ENCODE measurements at regions not wholly inside any gene's neighbourhood (a gene's known extent, or its start where the extent isn't known, plus 50 kb on each side); places are given as distances from the start of the nearest gene placed in this dataset.

DNA sequence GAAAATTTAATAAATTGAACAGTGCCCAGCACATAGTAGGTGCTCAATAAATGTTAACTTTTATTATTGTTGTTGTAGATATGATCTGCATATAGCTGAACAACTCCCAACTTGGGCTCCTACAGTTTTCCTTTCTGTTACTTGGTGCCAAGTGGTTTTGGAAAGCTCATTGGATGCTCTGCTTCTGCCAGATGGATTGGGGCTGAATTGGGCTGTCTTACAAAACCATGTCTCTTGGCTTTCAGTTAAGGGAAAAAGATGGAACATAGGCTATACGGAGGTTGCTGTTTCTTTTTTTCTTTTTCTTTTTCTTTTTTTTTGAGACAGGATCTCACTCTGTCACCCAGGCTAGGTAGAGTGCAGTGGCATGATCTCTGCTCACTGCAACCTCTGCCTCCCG, 140.7 kb upstream of the PWP1 start:
- BruUV-seq (replicated peaks), result no TSS peak
- POLR2A ChIA-PET, result no interaction called here
- Histone ChIP-seq H2AFZ (ENCODE audit: low read depth, low read length) (no peak overlapping the region), H3K36me3 (ENCODE audit: control insufficient read depth in 2 of 2, extremely low read depth in 1 of 2, insufficient read depth in 2 of 2, low read length in 2 of 2) (no peaks in the 10 kb centered on the region), H3K27me3 (ENCODE audit: control insufficient read depth in 2 of 2, insufficient read depth in 2 of 2, low read length in 2 of 2) (no peaks in the 10 kb centered on the region), H3K27ac (ENCODE audit: insufficient read depth, low read depth, low read length) (no peak overlapping the region), H3K9me3 (replicated peaks; ENCODE audit: control insufficient read depth, insufficient read depth, low read length) (no peaks in the 10 kb centered on the region), H3K9me1 (replicated peaks; ENCODE audit: control insufficient read depth, extremely low read depth, insufficient read depth, low read length) (no peaks in the 10 kb centered on the region), H3K4me1 (ENCODE audit: control insufficient read depth, extremely low read depth, insufficient read depth, low read length) (no peaks in the 10 kb centered on the region), H3K79me2 (ENCODE audit: control insufficient read depth, insufficient read depth, low read length) (no peaks in the 10 kb centered on the region), H3K4me3 (replicated peaks in 1 of 3; ENCODE audit: insufficient read depth in 1 of 3, low read depth in 1 of 3, low read length in 3 of 3) (no peak overlapping the region), H3K4me2 (ENCODE audit: insufficient read depth, low read length) (no peak overlapping the region), H3K9ac (replicated peaks; ENCODE audit: extremely low read depth, insufficient read depth, low read length) (no peak overlapping the region), H4K20me1 (replicated peaks; ENCODE audit: control insufficient read depth, extremely low read depth, insufficient read depth, low read length) (no peaks in the 10 kb centered on the region)
- DNase-seq (ENCODE audit: low read depth, low spot score) (no peak), FAIRE-seq (no peak)
- intact Hi-C loops (cut with micrococcal nuclease) (no loop called here), dilution Hi-C loops (cut with MboI; ENCODE audit: extremely low pct_ligation_motif_present, low sequenced_read_pairs) (no loop called here)
- TF ChIP-seq FOS (IDR thresholded peaks at IDR 0.05; ENCODE audit: borderline replicate concordance, insufficient read depth, low read length), result no peak
- no peak for TF ChIP-seq POLR2A (IDR thresholded peaks at IDR 0.05; ENCODE audit: low read depth, low read length)
- TF ChIP-seq, protein P1, sequence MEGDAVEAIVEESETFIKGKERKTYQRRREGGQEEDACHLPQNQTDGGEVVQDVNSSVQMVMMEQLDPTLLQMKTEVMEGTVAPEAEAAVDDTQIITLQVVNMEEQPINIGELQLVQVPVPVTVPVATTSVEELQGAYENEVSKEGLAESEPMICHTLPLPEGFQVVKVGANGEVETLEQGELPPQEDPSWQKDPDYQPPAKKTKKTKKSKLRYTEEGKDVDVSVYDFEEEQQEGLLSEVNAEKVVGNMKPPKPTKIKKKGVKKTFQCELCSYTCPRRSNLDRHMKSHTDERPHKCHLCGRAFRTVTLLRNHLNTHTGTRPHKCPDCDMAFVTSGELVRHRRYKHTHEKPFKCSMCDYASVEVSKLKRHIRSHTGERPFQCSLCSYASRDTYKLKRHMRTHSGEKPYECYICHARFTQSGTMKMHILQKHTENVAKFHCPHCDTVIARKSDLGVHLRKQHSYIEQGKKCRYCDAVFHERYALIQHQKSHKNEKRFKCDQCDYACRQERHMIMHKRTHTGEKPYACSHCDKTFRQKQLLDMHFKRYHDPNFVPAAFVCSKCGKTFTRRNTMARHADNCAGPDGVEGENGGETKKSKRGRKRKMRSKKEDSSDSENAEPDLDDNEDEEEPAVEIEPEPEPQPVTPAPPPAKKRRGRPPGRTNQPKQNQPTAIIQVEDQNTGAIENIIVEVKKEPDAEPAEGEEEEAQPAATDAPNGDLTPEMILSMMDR (IDR thresholded peaks at IDR 0.05; ENCODE audit: extremely low read depth in 1 of 2, insufficient read depth in 1 of 2, low read depth in 1 of 2, low read length in 2 of 2), result no peak
- TF ChIP-seq MAX (IDR thresholded peaks at IDR 0.05; ENCODE audit: insufficient read depth, insufficient read length), result no peak
- no peak for TF ChIP-seq GATA2 (IDR thresholded peaks at IDR 0.05; ENCODE audit: insufficient read depth, insufficient read length, low read depth, low read length)
- no peak for TF ChIP-seq JUN (IDR thresholded peaks at IDR 0.05; ENCODE audit: borderline replicate concordance, insufficient read depth, insufficient read length, low read depth)
- TF ChIP-seq POLR2AphosphoS5 (IDR thresholded peaks at IDR 0.05; ENCODE audit: insufficient read depth, low read depth, low read length), result no peak
- TF ChIP-seq MYC (IDR thresholded peaks at IDR 0.05; ENCODE audit: low read depth, low read length), result no peak
- no peak for TF ChIP-seq EZH2 (IDR thresholded peaks at IDR 0.05; ENCODE audit: borderline replicate concordance, low read depth, low read length, severe bottlenecking)
- CTCF ChIA-PET, result interaction anchor here (1.4 kb wide), 1 partner anchor 10 kb away, joined by 6 read pairs; no protein-coding TSS in a partner anchor
